ENCODE measurements at regions not wholly inside any gene's neighbourhood (a gene's known extent, or its start where the extent isn't known, plus 50 kb on each side); places are given as distances from the start of the nearest gene placed in this dataset.

DNA sequence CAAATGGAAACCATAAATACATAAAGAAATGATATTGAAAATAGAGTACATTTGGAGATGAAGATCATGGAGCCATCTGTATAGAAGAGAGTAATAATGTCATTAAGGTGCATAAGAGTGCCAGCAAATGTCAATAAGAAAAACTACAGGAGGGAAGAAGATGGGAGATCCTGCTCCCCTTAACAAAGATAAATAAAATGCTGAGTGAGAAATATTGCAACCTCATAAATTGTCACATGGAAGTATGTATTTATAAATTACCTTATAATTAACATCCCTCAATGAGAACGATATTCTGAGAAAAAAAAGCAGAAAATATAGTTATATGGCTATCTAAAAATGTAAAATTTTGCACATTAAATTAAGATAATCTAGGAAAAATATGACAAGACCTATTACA, 155.2 kb upstream of the PRSS1 start:
- TF ChIP-seq, protein P1, sequence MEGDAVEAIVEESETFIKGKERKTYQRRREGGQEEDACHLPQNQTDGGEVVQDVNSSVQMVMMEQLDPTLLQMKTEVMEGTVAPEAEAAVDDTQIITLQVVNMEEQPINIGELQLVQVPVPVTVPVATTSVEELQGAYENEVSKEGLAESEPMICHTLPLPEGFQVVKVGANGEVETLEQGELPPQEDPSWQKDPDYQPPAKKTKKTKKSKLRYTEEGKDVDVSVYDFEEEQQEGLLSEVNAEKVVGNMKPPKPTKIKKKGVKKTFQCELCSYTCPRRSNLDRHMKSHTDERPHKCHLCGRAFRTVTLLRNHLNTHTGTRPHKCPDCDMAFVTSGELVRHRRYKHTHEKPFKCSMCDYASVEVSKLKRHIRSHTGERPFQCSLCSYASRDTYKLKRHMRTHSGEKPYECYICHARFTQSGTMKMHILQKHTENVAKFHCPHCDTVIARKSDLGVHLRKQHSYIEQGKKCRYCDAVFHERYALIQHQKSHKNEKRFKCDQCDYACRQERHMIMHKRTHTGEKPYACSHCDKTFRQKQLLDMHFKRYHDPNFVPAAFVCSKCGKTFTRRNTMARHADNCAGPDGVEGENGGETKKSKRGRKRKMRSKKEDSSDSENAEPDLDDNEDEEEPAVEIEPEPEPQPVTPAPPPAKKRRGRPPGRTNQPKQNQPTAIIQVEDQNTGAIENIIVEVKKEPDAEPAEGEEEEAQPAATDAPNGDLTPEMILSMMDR (IDR thresholded peaks at IDR 0.05) = no peak
- TF ChIP-seq POLR2A (IDR thresholded peaks at IDR 0.05) = no peak

Measured in upper lobe of left lung (tissue), 4 donors.